Endodermal cell (in vitro differentiated cells): ENCODE measurements at regions not wholly inside any gene's neighbourhood (a gene's known extent, or its start where the extent isn't known, plus 50 kb on each side); places are given as distances from the start of the nearest gene placed in this dataset.

Source experiments
- DNase-seq: peaks from one replicate; pipeline ENCODE4 v3.0.0-alpha.2; 2017
- H3K27ac ChIP-seq: 2 replicates; pipeline ENCODE4 v1.5.1; 2013; ENCODE audit warnings: mild to moderate bottlenecking, low read depth, low read length, moderate library complexity
- H3K27me3 ChIP-seq: 2 replicates; pipeline ENCODE4 v1.6.1; 2013; ENCODE audit warnings: mild to moderate bottlenecking, low read length, moderate library complexity; ENCODE audit not compliant: insufficient read depth, control insufficient read depth, poor library complexity, severe bottlenecking
- H3K36me3 ChIP-seq: 2 replicates; pipeline ENCODE4 v1.7.0; 2013; ENCODE audit warnings: mild to moderate bottlenecking, low read length, moderate library complexity; ENCODE audit not compliant: control insufficient read depth, insufficient read depth
- H3K4me1 ChIP-seq: one replicate; pipeline ENCODE4 v1.7.0; 2013; ENCODE audit warnings: low read length; ENCODE audit not compliant: control insufficient read depth, insufficient read depth
- H3K4me3 ChIP-seq: 2 replicates; pipeline ENCODE4 v1.5.1; 2013; ENCODE audit warnings: mild to moderate bottlenecking, low read length, moderate library complexity
- H3K9ac ChIP-seq: 2 replicates; pipeline ENCODE4 v1.6.1; 2013; ENCODE audit warnings: mild to moderate bottlenecking, low read length, moderate library complexity; ENCODE audit not compliant: poor library complexity, severe bottlenecking; ENCODE audit errors: extremely low read depth
- H3K9me3 ChIP-seq: 2 replicates; pipeline ENCODE4 v1.6.1; 2013; ENCODE audit warnings: mild to moderate bottlenecking, low read length, moderate library complexity; ENCODE audit not compliant: control insufficient read depth
- H3K27ac Mint-ChIP-seq: 2 replicates; pipeline ENCODE4 v1.8.0; 2020; ENCODE audit warnings: mixed read lengths
- H3K27me3 Mint-ChIP-seq: 2 replicates; pipeline ENCODE4 v1.8.0; 2021; ENCODE audit warnings: mild to moderate bottlenecking, mixed read lengths; ENCODE audit not compliant: insufficient read depth
- H3K36me3 Mint-ChIP-seq: 2 replicates; pipeline ENCODE4 v1.8.0; 2020; ENCODE audit warnings: low read depth, mixed read lengths
- H3K4me1 Mint-ChIP-seq: 2 replicates; pipeline ENCODE4 v1.8.0; 2020; ENCODE audit warnings: mixed read lengths
- H3K4me3 Mint-ChIP-seq: 2 replicates; pipeline ENCODE4 v1.8.0; 2020; ENCODE audit warnings: mild to moderate bottlenecking, moderate library complexity, mixed read lengths
- H3K9me3 Mint-ChIP-seq: 2 replicates; pipeline ENCODE4 v1.8.0; 2020; ENCODE audit warnings: mild to moderate bottlenecking, mixed read lengths
- CTCF ChIP-seq: fragments of 200-600 bp; sonication (generic); conservative IDR thresholded peaks from 2 replicates; pipeline ENCODE4 v1.5.0; 2021; ENCODE audit warnings: antibody characterized with exemption, mild to moderate bottlenecking
- WGBS, 2 experiments: methylation state at CpG; one replicate each; pipeline versions ENCODE4 v1.1.5 to v1.1.7; 2013; ENCODE audit warnings: missing lambda C conversion rate in 2 of 2, mixed read lengths in 1 of 2; ENCODE audit not compliant: insufficient coverage in 1 of 2, insufficient read length in 1 of 2; 5-methylcytosine and 5-hydroxymethylcytosine counted together

DNA sequence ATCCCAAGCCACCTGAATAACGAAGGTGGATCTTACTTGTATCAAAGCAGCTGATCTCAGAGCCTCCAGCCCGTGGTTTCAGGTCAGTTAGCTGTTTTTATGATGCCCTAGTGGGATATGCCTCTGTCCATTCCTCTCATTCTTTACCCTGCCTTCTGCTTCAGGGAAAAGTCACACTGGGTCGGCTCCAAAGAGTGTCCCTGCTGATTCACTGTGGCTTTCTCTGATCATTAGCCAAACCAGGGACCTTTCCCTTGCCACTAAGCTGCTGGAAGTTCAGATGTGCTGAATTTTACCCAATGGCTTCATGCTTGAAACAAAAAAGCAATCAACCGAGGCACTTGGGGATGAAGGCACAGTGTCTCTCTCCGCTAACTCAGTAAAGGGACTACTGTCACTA lies 170.2 kb upstream of the SALL1 start:
- DNase-seq, result no peak
- no peaks in the 10 kb centered on the region for H3K27me3 ChIP-seq
- H3K27me3 Mint-ChIP-seq, result peaks cover 7% of the 10 kb centered on the region
- no peak overlapping the region for H3K27ac Mint-ChIP-seq
- H3K4me3 Mint-ChIP-seq, result no peak overlapping the region
- no peaks in the 10 kb centered on the region for H3K36me3 Mint-ChIP-seq
- H3K9me3 Mint-ChIP-seq, result no peaks in the 10 kb centered on the region
- 89 to 96% methylated on average over 5 of the region's 5 CpGs for WGBS, 2 experiments
- no peaks in the 10 kb centered on the region for H3K36me3 ChIP-seq
- no peak for TF ChIP-seq CTCF
- no peak overlapping the region for H3K27ac ChIP-seq
- no peak overlapping the region for H3K4me3 ChIP-seq
- H3K4me1 ChIP-seq, result no peaks in the 10 kb centered on the region
- H3K4me1 Mint-ChIP-seq, result no peaks in the 10 kb centered on the region
- H3K9me3 ChIP-seq, result no peaks in the 10 kb centered on the region
- no peak overlapping the region for H3K9ac ChIP-seq

DNA sequence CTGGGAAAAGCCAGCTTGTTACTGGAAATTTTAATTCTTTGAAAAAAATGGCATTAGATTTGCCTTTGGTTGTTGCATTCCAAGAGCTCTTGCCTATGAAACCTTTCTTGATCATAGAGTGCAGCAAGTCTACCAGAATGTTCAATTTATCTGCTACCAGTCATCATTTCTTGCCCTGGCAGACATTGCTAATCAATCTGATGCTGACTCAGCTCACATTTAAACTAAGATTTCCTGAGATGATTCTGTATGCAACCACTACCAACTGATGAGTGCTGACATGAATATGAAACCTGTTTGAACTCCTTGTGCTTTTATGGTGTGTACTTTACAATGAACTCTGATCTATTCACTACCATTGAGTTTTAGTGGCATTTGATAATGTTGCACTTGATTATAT lies 166.5 kb upstream of the SALL1 start:
- H3K9me3 Mint-ChIP-seq, result peaks cover 2% of the 10 kb centered on the region
- H3K4me3 Mint-ChIP-seq, result no peak overlapping the region
- no peak for DNase-seq
- no peaks in the 10 kb centered on the region for H3K9me3 ChIP-seq
- H3K27me3 ChIP-seq, result no peaks in the 10 kb centered on the region
- no peak overlapping the region for H3K27ac Mint-ChIP-seq
- no peak overlapping the region for H3K27ac ChIP-seq
- no peak overlapping the region for H3K9ac ChIP-seq
- peaks cover 5% of the 10 kb centered on the region for H3K27me3 Mint-ChIP-seq
- H3K4me1 ChIP-seq, result no peaks in the 10 kb centered on the region
- TF ChIP-seq CTCF, result no peak
- no peaks in the 10 kb centered on the region for H3K36me3 Mint-ChIP-seq
- no peaks in the 10 kb centered on the region for H3K36me3 ChIP-seq
- H3K4me3 ChIP-seq, result no peak overlapping the region
- no peaks in the 10 kb centered on the region for H3K4me1 Mint-ChIP-seq

- DNase-seq, result no peak
- no peak for TF ChIP-seq CTCF
- no peaks in the 10 kb centered on the region for H3K36me3 ChIP-seq
- H3K4me3 ChIP-seq, result no peak overlapping the region
- H3K9me3 ChIP-seq, result no peaks in the 10 kb centered on the region
- Mint-ChIP-seq H3K27me3 (no peaks in the 10 kb centered on the region), H3K36me3 (no peaks in the 10 kb centered on the region), H3K9me3 (peaks cover 2% of the 10 kb centered on the region), H3K4me3 (no peak overlapping the region), H3K27ac (no peak overlapping the region), H3K4me1 (no peaks in the 10 kb centered on the region)
- WGBS, 2 experiments, result 94 to 100% methylated on average over 2 of the region's 2 CpGs
- H3K4me1 ChIP-seq, result no peaks in the 10 kb centered on the region
- H3K27me3 ChIP-seq, result no peaks in the 10 kb centered on the region
- H3K9ac ChIP-seq, result no peak overlapping the region
- peak overlapping the region; percentile 10 for H3K27ac ChIP-seq
Observed at GRCh38 chr16:51313198-51313597, 162.1 kb upstream of the SALL1 start.
